ENCODE measurements at regions not wholly inside any gene's neighbourhood (a gene's known extent, or its start where the extent isn't known, plus 50 kb on each side); places are given as distances from the start of the nearest gene placed in this dataset.
A peak's percentile ranks its signal among the peaks of the same experiment; 100 is the strongest.

GRCh38 chr9:1335174-1335573 lies 285.0 kb downstream of the DMRT2 start:
- CTCF ChIA-PET = no interaction called here
- Histone ChIP-seq H3K36me3 (ENCODE audit: control insufficient read depth, insufficient read depth, low read length) (no peaks in the 10 kb centered on the region), H3K4me1 (no peaks in the 10 kb centered on the region), H3K27me3 (replicated peaks; ENCODE audit: control insufficient read depth, insufficient read depth, low read length) (no peaks in the 10 kb centered on the region), H3K4me3 (ENCODE audit: low read depth, low read length) (no peak overlapping the region), H3K9me3 (no peaks in the 10 kb centered on the region)
- Mint-ChIP-seq H3K36me3 (ENCODE audit: insufficient read depth, unreplicated experiment) (no peaks in the 10 kb centered on the region), H3K9me3 (ENCODE audit: unreplicated experiment) (no peaks in the 10 kb centered on the region), H3K27me3 (ENCODE audit: insufficient read depth, unreplicated experiment) (no peaks in the 10 kb centered on the region), H3K4me3 (ENCODE audit: unreplicated experiment) (no peak overlapping the region), H3K4me1 (ENCODE audit: low read depth, unreplicated experiment) (no peaks in the 10 kb centered on the region), H3K27ac (ENCODE audit: unreplicated experiment) (no peak overlapping the region)
- DNase-seq = no peak
- no TSS peak for BruUV-seq (replicated peaks)
- POLR2A ChIA-PET = no interaction called here
- intact Hi-C loops (cut with micrococcal nuclease; ENCODE audit: unreplicated experiment) = no loop called here
- TF ChIP-seq CTCF (IDR thresholded peaks at IDR 0.05; ENCODE audit: insufficient read depth in 1 of 2, low read depth in 1 of 2, low read length in 1 of 2, severe bottlenecking in 1 of 2, unreplicated experiment in 1 of 2) = no peak

- Mint-ChIP-seq H3K27ac (ENCODE audit: unreplicated experiment) (no peak overlapping the region), H3K9me3 (ENCODE audit: unreplicated experiment) (no peaks in the 10 kb centered on the region), H3K4me1 (ENCODE audit: low read depth, unreplicated experiment) (no peaks in the 10 kb centered on the region), H3K4me3 (ENCODE audit: unreplicated experiment) (no peak overlapping the region), H3K27me3 (ENCODE audit: insufficient read depth, unreplicated experiment) (peaks cover 6% of the 10 kb centered on the region), H3K36me3 (ENCODE audit: insufficient read depth, unreplicated experiment) (no peaks in the 10 kb centered on the region)
- Histone ChIP-seq H3K9me3 (no peaks in the 10 kb centered on the region), H3K4me3 (ENCODE audit: low read depth, low read length) (no peak overlapping the region), H3K4me1 (no peaks in the 10 kb centered on the region), H3K36me3 (ENCODE audit: control insufficient read depth, insufficient read depth, low read length) (no peaks in the 10 kb centered on the region), H3K27me3 (replicated peaks; ENCODE audit: control insufficient read depth, insufficient read depth, low read length) (no peaks in the 10 kb centered on the region)
- no peak for TF ChIP-seq CTCF (IDR thresholded peaks at IDR 0.05; ENCODE audit: insufficient read depth in 1 of 2, low read depth in 1 of 2, low read length in 1 of 2, severe bottlenecking in 1 of 2, unreplicated experiment in 1 of 2)
- intact Hi-C loops (cut with micrococcal nuclease; ENCODE audit: unreplicated experiment) = loop anchor here (1.0 kb wide), 2 partner anchors 236 to 319 kb away; no protein-coding TSS in a partner anchor
- ChIA-PET CTCF (no interaction called here), POLR2A (no interaction called here)
- no TSS peak for BruUV-seq (replicated peaks)
- DNase-seq = peak in 1 of 2 experiments; percentile 15
Observed at GRCh38 chr9:1337169-1337568, 287.0 kb downstream of the DMRT2 start.

GRCh38 chr9:1340390-1340789 lies 290.2 kb downstream of the DMRT2 start:
- no peaks in the 10 kb centered on the region for H3K9me3 Mint-ChIP-seq (ENCODE audit: unreplicated experiment)
- Histone ChIP-seq H3K4me1 (no peaks in the 10 kb centered on the region), H3K36me3 (ENCODE audit: control insufficient read depth, insufficient read depth, low read length) (no peaks in the 10 kb centered on the region), H3K9me3 (no peaks in the 10 kb centered on the region), H3K27me3 (replicated peaks; ENCODE audit: control insufficient read depth, insufficient read depth, low read length) (no peaks in the 10 kb centered on the region), H3K4me3 (ENCODE audit: low read depth, low read length) (no peak overlapping the region)
- no peak for TF ChIP-seq CTCF (IDR thresholded peaks at IDR 0.05; ENCODE audit: insufficient read depth in 1 of 2, low read depth in 1 of 2, low read length in 1 of 2, severe bottlenecking in 1 of 2, unreplicated experiment in 1 of 2)
- intact Hi-C loops (cut with micrococcal nuclease; ENCODE audit: unreplicated experiment) = no loop called here
- no peaks in the 10 kb centered on the region for H3K36me3 Mint-ChIP-seq (ENCODE audit: insufficient read depth, unreplicated experiment)
- BruUV-seq (replicated peaks) = no TSS peak
- no peak overlapping the region for H3K4me3 Mint-ChIP-seq (ENCODE audit: unreplicated experiment)
- DNase-seq = no peak
- H3K27ac Mint-ChIP-seq (ENCODE audit: unreplicated experiment) = no peak overlapping the region
- H3K27me3 Mint-ChIP-seq (ENCODE audit: insufficient read depth, unreplicated experiment) = peaks cover 9% of the 10 kb centered on the region
- no peaks in the 10 kb centered on the region for H3K4me1 Mint-ChIP-seq (ENCODE audit: low read depth, unreplicated experiment)
- ChIA-PET POLR2A (no interaction called here), CTCF (no interaction called here)

All from Caco-2 (cell line).